ENCODE measurements at regions not wholly inside any gene's neighbourhood (a gene's known extent, or its start where the extent isn't known, plus 50 kb on each side); places are given as distances from the start of the nearest gene placed in this dataset.

DNA sequence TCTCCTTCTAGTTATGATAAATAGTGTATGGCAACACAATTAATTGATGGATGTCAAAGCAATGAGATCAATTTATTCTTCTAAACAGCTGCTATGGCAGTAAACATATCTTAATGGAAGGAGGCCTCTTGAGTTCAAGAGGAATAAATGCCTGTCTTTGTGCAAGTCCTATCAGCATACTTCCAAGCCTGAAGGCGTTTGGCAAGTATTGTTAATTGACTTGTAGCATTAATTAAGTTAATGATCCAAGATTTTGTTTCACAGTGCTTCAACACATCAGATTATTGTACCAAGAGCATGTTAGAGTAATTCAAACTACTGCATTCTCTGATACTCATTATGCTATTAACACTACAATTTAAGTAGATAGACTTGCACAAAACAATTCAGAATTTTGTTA, 144.8 kb downstream of the FAT4 start:
- TF ChIP-seq POLR2A (IDR thresholded peaks at IDR 0.05): no peak
- TF ChIP-seq, protein P1, sequence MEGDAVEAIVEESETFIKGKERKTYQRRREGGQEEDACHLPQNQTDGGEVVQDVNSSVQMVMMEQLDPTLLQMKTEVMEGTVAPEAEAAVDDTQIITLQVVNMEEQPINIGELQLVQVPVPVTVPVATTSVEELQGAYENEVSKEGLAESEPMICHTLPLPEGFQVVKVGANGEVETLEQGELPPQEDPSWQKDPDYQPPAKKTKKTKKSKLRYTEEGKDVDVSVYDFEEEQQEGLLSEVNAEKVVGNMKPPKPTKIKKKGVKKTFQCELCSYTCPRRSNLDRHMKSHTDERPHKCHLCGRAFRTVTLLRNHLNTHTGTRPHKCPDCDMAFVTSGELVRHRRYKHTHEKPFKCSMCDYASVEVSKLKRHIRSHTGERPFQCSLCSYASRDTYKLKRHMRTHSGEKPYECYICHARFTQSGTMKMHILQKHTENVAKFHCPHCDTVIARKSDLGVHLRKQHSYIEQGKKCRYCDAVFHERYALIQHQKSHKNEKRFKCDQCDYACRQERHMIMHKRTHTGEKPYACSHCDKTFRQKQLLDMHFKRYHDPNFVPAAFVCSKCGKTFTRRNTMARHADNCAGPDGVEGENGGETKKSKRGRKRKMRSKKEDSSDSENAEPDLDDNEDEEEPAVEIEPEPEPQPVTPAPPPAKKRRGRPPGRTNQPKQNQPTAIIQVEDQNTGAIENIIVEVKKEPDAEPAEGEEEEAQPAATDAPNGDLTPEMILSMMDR (IDR thresholded peaks at IDR 0.05): no peak
- no peak for TF ChIP-seq POLR2AphosphoS5 (IDR thresholded peaks at IDR 0.05; ENCODE audit: insufficient read depth in 1 of 2, low read depth in 1 of 2)
- H3K27me3 ChIP-seq: no peaks in the 10 kb centered on the region
- H3K27ac ChIP-seq: no peak overlapping the region
- no peaks in the 10 kb centered on the region for H3K4me1 ChIP-seq
- H3K36me3 ChIP-seq: no peaks in the 10 kb centered on the region
- H3K9me3 ChIP-seq: no peaks in the 10 kb centered on the region
- DNase-seq (ENCODE audit: extremely low spot score in 2 of 2): no peak
- intact Hi-C loops (cut with DNase I): no loop called here
- no peak overlapping the region for H3K4me3 ChIP-seq

DNA sequence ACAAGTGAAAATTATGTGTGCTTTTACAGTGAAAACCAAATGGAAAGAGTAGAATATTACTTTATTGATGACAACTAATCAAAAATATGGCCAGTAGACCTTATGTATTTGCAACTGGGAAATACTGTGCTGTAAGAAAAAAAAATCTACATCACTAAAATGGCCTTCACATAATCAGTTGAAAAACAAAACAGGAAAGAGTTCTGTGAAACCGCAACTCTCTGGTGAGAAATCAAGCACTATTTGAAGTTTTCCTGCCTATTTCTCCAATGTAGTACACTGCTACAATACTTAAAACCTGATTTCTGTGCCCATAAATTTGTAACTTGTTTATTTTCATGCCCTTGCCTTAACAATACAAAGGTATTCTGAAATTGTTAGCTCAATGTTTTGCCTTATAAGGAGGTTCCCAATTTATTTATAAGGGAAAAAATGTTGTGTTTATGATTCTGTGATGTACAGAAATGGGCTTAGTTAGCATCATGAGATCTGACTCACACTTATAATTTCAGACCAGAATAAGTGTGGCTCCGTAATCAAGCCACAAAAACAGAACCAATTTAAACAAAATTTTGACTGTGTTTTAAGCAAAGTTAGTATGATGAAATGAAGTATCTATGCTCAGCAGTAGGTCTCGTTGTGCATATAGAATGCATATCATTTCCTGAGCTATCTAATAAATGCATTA, 147.1 kb downstream of the FAT4 start:
- no peaks in the 10 kb centered on the region for H3K27me3 ChIP-seq
- intact Hi-C loops (cut with DNase I): no loop called here
- no peak for DNase-seq (ENCODE audit: extremely low spot score in 2 of 2)

DNA sequence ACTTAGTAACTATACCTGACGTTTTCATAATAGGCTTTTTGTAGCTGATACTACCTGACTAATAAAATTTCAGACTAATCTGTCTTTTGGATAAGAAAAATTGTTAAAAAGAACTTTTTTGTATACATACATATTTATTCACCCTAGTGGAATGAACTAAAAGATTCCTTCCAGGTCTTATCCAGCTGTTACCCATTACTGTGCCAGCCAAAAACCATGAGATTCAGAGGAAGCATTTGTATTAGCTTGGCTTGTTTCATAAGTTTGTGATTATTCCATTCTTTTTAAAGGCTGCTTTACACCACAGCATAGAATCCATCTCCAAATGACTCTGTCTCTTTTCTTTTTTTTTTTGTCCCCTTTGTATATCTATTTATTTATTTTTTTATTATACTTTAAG, 149.4 kb downstream of the FAT4 start:
- intact Hi-C loops (cut with DNase I): no loop called here
- no peak for DNase-seq (ENCODE audit: extremely low spot score in 2 of 2)
- Histone ChIP-seq H3K4me3 (no peak overlapping the region), H3K36me3 (peaks cover 0 to 3% of the 10 kb centered on the region in 2 donors), H3K9me3 (no peaks in the 10 kb centered on the region), H3K27me3 (no peaks in the 10 kb centered on the region), H3K27ac (no peak overlapping the region), H3K4me1 (no peaks in the 10 kb centered on the region)
- TF ChIP-seq POLR2A (IDR thresholded peaks at IDR 0.05) (no peak), POLR2AphosphoS5 (IDR thresholded peaks at IDR 0.05; ENCODE audit: insufficient read depth in 1 of 2, low read depth in 1 of 2) (no peak)
- TF ChIP-seq, protein P1 (IDR thresholded peaks at IDR 0.05): no peak

More for the DNA sequence above, 147.1 kb downstream of the FAT4 start:
- Histone ChIP-seq H3K4me3 (no peak overlapping the region), H3K36me3 (no peaks in the 10 kb centered on the region), H3K9me3 (no peaks in the 10 kb centered on the region), H3K4me1 (no peaks in the 10 kb centered on the region), H3K27ac (no peak overlapping the region)
- TF ChIP-seq POLR2A (IDR thresholded peaks at IDR 0.05) (no peak), POLR2AphosphoS5 (IDR thresholded peaks at IDR 0.05; ENCODE audit: insufficient read depth in 1 of 2, low read depth in 1 of 2) (no peak)
- TF ChIP-seq, protein P1 (IDR thresholded peaks at IDR 0.05): no peak

DNA sequence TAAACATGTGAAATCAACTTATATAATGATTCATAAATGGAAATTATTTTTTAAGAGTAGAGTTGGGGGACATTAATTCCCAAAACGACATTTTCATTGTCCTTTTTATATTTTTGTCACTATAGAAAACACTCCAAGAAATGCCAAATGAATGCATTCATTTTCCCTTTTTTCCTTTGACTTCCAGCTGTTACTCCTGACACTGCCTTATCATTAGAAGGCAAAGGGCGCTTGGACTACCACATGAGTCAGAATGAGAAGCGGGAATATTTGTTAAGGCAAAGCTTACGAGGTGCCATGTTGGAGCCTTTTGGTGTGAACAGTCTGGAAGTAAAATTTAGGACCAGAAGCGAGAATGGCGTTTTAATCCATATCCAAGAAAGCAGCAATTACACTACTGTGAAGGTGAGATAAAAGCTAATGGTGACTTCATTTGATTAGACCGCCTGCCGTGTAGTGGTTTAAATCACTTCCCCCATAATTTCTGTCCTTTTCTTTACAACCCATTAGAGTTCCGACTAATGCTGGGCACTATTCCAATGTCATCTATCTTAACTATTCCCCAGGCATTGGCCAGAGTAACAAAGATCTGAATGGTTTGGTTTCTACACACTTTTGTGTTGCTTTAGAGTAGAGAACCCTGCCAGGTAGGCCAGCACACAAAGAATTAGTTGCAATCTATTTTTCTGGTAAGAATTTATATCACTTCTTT, 166.7 kb downstream of the FAT4 start:
- H3K4me1 ChIP-seq: no peaks in the 10 kb centered on the region
- intact Hi-C loops (cut with DNase I): no loop called here
- no peak for DNase-seq (ENCODE audit: extremely low spot score in 2 of 2)
- TF ChIP-seq, protein P1 (IDR thresholded peaks at IDR 0.05): no peak
- no peak for TF ChIP-seq POLR2A (IDR thresholded peaks at IDR 0.05)
- TF ChIP-seq POLR2AphosphoS5 (IDR thresholded peaks at IDR 0.05; ENCODE audit: insufficient read depth in 1 of 2, low read depth in 1 of 2): no peak
- no peak overlapping the region for H3K27ac ChIP-seq
- no peaks in the 10 kb centered on the region for H3K27me3 ChIP-seq
- no peaks in the 10 kb centered on the region for H3K9me3 ChIP-seq
- no peak overlapping the region for H3K4me3 ChIP-seq
- H3K36me3 ChIP-seq: no peaks in the 10 kb centered on the region

DNA sequence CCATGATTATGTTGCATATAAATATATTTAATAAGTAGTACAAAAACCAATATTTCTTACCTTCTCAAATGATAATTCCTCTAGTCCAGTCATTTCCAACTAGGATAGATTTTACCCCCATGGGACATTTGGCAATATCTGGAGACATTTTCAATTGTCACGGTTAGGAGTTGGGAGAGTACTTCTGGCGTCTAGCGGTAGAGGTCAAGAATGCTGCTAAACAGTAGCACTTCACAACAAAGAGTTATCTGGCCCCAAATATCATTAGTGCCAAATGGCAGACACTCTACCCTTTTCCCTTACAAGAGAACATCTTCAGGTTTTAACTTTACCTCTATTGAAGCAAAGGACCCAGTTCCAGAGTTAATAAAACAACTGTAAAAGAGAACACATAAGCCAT, 168.1 kb downstream of the FAT4 start:
- intact Hi-C loops (cut with DNase I): no loop called here

More for the DNA sequence above, 168.1 kb downstream of the FAT4 start:
- no peaks in the 10 kb centered on the region for H3K36me3 ChIP-seq
- H3K4me1 ChIP-seq: no peaks in the 10 kb centered on the region
- no peaks in the 10 kb centered on the region for H3K9me3 ChIP-seq
- no peaks in the 10 kb centered on the region for H3K27me3 ChIP-seq
- DNase-seq (ENCODE audit: extremely low spot score in 2 of 2): no peak
- TF ChIP-seq POLR2AphosphoS5 (IDR thresholded peaks at IDR 0.05; ENCODE audit: insufficient read depth in 1 of 2, low read depth in 1 of 2) (no peak), POLR2A (IDR thresholded peaks at IDR 0.05) (no peak)
- TF ChIP-seq, protein P1 (IDR thresholded peaks at IDR 0.05): no peak
- no peak overlapping the region for H3K4me3 ChIP-seq
- no peak overlapping the region for H3K27ac ChIP-seq
